ENCODE measurements at regions not wholly inside any gene's neighbourhood (a gene's known extent, or its start where the extent isn't known, plus 50 kb on each side); places are given as distances from the start of the nearest gene placed in this dataset.
"Not testable (repeated sequence)": the region's sequence is repeated elsewhere in the genome, so short reads cannot be mapped to it uniquely, and the experiment has no call there.

DNA sequence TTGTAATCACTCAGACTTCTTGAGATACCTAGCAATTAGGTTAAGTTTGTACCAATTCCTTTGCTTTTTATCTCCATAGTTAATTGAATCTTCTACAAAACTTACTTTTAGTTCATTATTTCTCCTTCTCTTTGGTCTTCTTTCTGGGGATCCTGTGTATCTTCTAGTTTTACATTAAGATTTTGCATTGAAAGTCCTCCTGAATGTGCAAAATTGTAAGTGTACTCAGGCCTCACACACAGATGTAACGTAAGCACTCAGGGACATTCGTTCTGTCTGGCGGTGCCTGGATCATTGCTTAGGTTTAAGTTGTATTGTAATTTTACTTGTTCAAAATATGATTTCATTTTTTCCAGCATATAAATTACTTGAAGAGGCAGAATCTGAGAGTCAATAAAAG is 222.6 kb upstream of the CPHXL start:
- Histone ChIP-seq H3K9me3 (no peaks in the 10 kb centered on the region), H3K4me3 (no peak overlapping the region), H3K4me1 (no peaks in the 10 kb centered on the region), H3K36me3 (no peaks in the 10 kb centered on the region), H3K27ac (no peak overlapping the region), H3K27me3 (no peaks in the 10 kb centered on the region)
- TF ChIP-seq POLR2A (IDR thresholded peaks at IDR 0.05) (no peak), POLR2AphosphoS5 (IDR thresholded peaks at IDR 0.05; ENCODE audit: insufficient read depth in 1 of 2, low read depth in 1 of 2) (no peak)
- TF ChIP-seq, protein P1, sequence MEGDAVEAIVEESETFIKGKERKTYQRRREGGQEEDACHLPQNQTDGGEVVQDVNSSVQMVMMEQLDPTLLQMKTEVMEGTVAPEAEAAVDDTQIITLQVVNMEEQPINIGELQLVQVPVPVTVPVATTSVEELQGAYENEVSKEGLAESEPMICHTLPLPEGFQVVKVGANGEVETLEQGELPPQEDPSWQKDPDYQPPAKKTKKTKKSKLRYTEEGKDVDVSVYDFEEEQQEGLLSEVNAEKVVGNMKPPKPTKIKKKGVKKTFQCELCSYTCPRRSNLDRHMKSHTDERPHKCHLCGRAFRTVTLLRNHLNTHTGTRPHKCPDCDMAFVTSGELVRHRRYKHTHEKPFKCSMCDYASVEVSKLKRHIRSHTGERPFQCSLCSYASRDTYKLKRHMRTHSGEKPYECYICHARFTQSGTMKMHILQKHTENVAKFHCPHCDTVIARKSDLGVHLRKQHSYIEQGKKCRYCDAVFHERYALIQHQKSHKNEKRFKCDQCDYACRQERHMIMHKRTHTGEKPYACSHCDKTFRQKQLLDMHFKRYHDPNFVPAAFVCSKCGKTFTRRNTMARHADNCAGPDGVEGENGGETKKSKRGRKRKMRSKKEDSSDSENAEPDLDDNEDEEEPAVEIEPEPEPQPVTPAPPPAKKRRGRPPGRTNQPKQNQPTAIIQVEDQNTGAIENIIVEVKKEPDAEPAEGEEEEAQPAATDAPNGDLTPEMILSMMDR (IDR thresholded peaks at IDR 0.05), result no peak
- intact Hi-C loops (cut with DNase I), result no loop called here
- DNase-seq (ENCODE audit: extremely low spot score in 2 of 2), result no peak

DNA sequence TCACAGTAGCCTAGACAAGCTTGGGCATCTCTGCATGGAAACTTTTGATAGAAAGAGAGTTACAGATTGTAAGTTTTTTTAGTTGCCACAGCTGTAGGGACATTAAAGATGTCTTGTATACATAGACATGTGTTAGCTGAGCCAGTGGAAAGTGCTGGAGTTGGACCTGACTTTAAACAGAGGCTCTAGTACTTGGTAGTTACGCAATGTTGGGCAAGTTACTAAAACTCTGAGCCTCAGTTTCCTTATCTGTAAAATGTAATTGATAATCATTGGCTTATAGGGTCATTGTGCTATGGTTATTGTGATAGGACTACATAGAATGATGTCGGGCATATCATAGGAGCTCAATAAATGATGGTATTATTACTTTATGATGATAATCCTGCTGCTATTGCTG is 225.8 kb upstream of the CPHXL start:
- no peak overlapping the region for H3K27ac ChIP-seq
- H3K36me3 ChIP-seq, result no peaks in the 10 kb centered on the region
- H3K9me3 ChIP-seq, result no peaks in the 10 kb centered on the region
- no peaks in the 10 kb centered on the region for H3K4me1 ChIP-seq
- DNase-seq (ENCODE audit: extremely low spot score in 2 of 2), result no peak
- TF ChIP-seq POLR2A (IDR thresholded peaks at IDR 0.05) (no peak), POLR2AphosphoS5 (IDR thresholded peaks at IDR 0.05; ENCODE audit: insufficient read depth in 1 of 2, low read depth in 1 of 2) (no peak)
- TF ChIP-seq, protein P1 (IDR thresholded peaks at IDR 0.05), result no peak
- no peak overlapping the region for H3K4me3 ChIP-seq
- intact Hi-C loops (cut with DNase I), result no loop called here
- H3K27me3 ChIP-seq, result no peaks in the 10 kb centered on the region

DNA sequence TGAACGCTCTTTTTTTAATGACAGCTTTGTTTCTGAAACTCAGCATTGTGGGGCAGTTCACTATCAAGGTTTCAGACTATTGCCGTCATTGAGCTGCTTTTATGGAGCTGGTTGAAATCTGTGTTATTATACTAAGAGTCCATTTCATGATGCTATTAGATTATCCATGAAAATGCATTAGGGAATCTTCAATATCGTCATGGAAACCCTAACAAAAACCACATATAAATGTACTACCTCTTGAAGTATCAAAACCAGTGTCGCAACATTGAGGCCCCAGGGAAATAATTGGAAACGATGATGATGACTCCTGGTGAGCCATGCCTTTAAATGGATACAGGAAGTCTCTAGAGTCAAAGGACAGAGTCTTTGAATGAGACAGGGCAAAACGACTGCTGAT is 231.6 kb upstream of the CPHXL start:
- Histone ChIP-seq H3K4me3 (no peak overlapping the region), H3K27ac (no peak overlapping the region), H3K9me3 (no peaks in the 10 kb centered on the region), H3K27me3 (no peaks in the 10 kb centered on the region), H3K36me3 (no peaks in the 10 kb centered on the region), H3K4me1 (no peaks in the 10 kb centered on the region)
- DNase-seq (ENCODE audit: extremely low spot score in 2 of 2), result no peak
- intact Hi-C loops (cut with DNase I), result no loop called here
- no peak for TF ChIP-seq POLR2A (IDR thresholded peaks at IDR 0.05)

DNA sequence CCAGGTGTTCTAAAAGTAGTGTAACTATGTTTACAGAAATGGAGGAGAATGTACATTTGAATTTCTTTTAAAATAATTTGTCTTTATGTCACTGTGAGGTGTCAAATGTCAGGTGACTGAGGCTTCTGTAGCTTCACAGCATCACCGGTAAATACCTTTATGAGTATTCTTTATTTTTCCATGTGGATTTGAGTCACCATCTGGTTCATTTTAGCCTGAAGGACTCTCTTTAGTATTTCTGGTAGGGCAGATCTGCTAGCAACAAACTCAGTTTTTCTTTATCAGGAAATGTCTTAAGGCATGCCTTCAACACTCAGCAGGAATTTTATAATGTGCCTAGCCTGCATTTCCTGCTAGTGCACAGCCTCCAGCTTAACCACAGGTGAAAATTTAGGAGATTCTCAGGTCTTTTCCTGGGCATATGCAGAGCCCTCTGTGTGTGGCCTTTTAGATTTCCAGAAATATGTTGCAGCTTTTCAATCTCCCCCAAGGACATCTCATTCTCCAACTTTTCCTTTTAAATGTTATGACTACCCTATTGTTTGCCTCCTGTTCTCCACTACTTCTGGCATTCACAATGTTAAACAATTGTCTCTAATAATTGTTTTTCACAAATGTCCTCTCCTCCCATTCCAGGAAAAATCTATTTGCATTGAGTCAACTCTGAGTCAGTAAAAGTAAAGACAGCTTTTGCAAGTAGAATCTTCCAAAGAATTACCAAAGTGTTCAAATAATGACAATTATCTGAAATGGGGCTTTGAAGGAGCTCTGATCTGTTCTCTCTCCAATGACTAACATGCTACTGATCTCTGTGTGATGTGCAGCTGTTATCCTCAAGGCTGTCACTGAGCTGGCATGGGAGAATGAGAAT is 239.4 kb upstream of the CPHXL start:
- intact Hi-C loops (cut with DNase I), result loop anchor here (1.0 kb wide), 1 partner anchor 30 kb away; no protein-coding TSS in a partner anchor
- Histone ChIP-seq H3K4me1 (no peaks in the 10 kb centered on the region), H3K9me3 (no peaks in the 10 kb centered on the region), H3K27me3 (no peaks in the 10 kb centered on the region), H3K4me3 (no peak overlapping the region), H3K27ac (no peak overlapping the region), H3K36me3 (no peaks in the 10 kb centered on the region)
- no peak for DNase-seq (ENCODE audit: extremely low spot score in 2 of 2)
- TF ChIP-seq POLR2A (IDR thresholded peaks at IDR 0.05), result no peak
- no peak for TF ChIP-seq POLR2AphosphoS5 (IDR thresholded peaks at IDR 0.05; ENCODE audit: insufficient read depth in 1 of 2, low read depth in 1 of 2)
- TF ChIP-seq, protein P1 (IDR thresholded peaks at IDR 0.05), result no peak

DNA sequence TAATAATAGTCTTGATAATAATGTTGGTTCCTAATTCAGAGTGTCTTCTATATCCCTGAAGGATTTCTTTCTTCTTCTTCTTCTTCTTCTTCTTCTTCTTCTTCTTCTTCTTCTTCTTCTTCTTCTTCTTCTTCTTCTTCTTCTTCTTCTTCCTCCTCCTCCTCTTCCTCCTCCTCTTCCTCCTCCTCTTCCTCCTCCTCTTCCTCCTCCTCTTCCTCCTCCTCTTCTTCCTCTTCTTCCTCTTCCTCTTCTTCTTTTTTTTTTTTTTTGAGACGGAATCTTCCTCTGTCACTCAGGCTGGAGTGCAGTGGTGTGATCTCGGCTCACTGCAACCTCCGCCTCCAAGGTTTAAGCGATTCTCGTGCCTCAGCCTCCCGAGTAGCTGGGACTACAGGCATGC is 242.8 kb upstream of the CPHXL start:
- DNase-seq (ENCODE audit: extremely low spot score in 2 of 2); H3K4me1 ChIP-seq; H3K9me3 ChIP-seq; intact Hi-C loops (cut with DNase I); H3K27ac ChIP-seq; H3K36me3 ChIP-seq; H3K27me3 ChIP-seq; H3K4me3 ChIP-seq: not testable (repeated sequence)

DNA sequence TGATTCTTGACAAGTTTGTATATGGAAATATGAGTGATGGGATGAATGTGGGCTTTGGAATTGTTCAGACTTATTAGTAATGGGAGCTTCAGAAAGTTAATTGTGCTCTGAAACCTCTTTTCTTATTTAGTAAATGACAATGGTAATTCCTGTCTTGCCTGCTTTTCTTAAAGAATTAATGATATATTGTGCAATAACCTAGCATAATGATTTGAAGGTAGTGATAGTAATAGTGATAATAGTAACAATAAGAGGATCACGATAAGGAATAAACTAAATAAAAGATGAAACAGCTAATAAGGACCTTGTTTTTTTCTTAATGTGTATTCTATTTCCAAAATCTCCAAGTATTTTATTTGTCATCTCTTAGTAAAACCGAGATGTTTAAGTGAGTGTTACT is 245.0 kb upstream of the CPHXL start:
- intact Hi-C loops (cut with DNase I), result no loop called here
- H3K27ac ChIP-seq, result no peak overlapping the region
- no peaks in the 10 kb centered on the region for H3K27me3 ChIP-seq
- TF ChIP-seq POLR2AphosphoS5 (IDR thresholded peaks at IDR 0.05; ENCODE audit: insufficient read depth in 1 of 2, low read depth in 1 of 2), result no peak
- TF ChIP-seq POLR2A (IDR thresholded peaks at IDR 0.05), result no peak
- TF ChIP-seq, protein P1 (IDR thresholded peaks at IDR 0.05), result no peak
- H3K4me1 ChIP-seq, result no peaks in the 10 kb centered on the region
- H3K4me3 ChIP-seq, result no peak overlapping the region
- H3K9me3 ChIP-seq, result no peaks in the 10 kb centered on the region
- DNase-seq (ENCODE audit: extremely low spot score in 2 of 2), result no peak
- H3K36me3 ChIP-seq, result no peaks in the 10 kb centered on the region
